GM19455 (cell line): ENCODE measurements at regions not wholly inside any gene's neighbourhood (a gene's known extent, or its start where the extent isn't known, plus 50 kb on each side); places are given as distances from the start of the nearest gene placed in this dataset.
"Not testable (repeated sequence)": the region's sequence is repeated elsewhere in the genome, so short reads cannot be mapped to it uniquely, and the experiment has no call there.

Experiments used
- ATAC-seq: cut with Tn5 transposase; IDR thresholded peaks from one replicate; pipeline ENCODE4 v1.9.1; 2021; ENCODE audit not compliant: unreplicated experiment

DNA sequence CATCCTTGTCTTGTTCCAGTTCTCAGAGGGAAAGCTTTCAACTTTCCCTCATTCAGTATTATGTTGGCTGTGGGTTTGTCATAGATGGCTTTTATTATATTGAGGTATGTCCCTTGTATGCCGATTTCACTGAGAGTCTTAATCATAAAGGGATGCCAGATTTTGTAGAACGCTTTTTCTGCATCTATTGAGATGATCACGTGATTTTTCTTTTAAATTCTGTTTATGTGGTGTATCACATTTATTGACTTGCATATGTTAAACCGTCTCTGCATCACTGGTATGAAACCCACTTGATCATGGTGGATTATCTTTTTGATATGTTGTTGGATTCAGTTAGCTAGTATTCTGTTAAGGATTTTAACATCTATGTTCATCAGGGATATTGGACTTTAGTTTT, 313.7 kb upstream of the AMOT start:
- ATAC-seq = not testable (repeated sequence)

DNA sequence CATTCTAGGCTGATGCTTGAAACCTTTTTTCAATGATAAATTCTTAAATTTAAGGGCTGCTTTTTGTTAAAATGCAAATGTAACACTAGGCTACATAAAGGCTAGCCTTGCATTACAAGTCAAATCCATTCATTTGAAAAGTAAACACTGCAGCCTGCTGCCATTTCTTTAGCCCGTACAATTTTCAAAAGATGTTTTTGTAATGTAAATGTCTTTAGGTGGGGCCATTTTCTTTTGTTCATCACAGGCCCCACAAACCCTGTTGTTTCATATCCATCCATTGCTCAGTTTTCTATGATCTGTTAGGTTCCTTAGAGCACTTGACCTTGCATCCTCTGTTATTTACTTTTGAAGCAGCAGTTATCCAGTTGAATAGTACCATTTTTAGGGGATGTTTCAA, 296.2 kb upstream of the AMOT start:
- ATAC-seq = no peak

DNA sequence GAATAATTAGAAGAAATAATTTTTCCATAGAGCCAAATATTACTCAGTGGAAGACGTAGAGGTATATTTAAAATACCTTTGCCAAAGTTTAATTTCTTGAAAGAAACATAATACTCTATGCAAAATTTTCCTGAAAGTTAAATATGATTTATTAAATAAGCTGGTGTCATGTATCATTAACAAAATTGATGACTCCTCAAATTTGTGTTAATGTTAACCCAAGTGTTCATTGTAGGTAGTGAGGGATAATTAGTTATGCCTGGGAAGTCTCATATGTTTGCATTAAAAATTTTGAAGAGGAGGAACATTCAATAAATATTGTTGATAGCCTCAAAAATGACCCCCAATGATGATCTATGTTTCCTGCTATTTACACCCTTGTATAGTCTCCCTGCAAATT, 292.7 kb upstream of the AMOT start:
- no peak for ATAC-seq

DNA sequence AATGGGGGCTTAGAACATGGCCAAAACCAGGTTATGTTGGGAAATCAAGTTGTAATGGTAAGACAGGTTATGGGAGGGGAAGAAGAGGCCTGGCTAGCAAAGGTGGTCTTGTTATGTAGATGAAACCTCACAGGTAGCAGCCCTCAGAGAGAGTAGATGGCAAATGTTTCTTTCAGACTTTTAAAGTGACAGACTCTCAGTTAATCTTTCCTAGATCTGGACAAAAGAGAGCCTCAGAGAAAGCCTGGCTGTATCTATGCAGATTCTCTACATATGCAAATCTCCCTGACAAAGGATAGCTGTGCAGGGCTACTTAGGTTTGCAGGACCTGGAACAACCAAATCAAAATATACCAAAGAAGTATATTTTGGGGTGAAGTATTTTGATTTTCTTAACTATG, 284.1 kb upstream of the AMOT start:
- ATAC-seq = no peak

DNA sequence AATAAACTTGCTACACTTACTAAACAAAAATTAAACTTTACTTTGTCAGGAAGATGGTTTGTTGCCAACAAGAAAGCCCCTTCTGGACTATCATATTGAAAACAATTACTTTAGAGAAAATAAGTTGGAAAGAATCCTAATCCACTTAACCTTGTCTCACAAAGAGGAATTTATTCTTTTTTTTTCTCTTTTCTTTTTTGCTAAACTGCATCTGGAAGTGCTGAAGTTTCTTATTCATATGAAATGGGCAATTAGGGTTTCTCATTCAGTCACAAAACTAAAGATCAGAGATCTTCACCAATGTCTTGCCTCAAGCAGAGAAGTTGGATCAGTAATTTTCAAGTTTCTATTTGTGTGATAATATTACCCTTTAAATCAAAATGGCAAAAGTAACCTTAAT, 234.9 kb upstream of the AMOT start:
- no peak for ATAC-seq

GRCh38 chrX:113059714-113060113, 219.1 kb upstream of the AMOT start:
- ATAC-seq = no peak

DNA sequence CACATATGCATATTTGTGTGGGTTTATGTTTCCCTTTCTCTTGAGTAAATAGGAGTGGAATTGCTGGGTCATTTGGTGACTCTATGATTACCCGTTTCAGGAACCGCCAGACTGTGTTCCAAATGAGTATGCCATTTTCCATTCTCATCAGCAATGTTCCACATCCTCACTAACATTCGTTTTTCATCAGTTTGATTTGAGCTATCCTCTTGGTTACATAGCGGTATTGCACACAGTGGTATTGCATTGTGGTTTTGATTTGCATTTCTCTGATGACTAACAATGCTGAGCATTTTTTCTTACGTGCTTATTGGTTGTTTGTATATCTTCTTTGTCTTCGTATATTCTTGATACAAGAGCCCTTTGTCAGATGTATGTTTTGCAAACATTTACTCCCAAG, 218.0 kb upstream of the AMOT start:
- no peak for ATAC-seq

DNA sequence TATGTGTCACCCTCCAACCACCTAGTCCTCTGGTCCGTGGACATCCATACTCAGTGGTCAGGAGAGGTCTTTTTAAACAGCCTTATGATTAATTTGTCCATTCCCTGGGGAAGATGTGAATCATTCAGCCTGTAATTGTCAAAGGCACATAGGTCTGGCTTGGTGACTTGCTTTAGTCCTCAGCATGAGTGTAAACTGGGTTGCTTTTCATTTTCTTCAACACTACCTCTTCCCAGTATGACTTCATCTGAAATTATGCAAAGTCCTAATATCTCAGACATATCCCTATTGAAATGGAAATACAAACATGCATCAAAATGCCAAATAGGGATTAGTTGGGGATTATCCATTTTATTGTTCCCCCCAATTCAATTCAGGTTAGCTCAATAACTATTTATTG, 208.3 kb upstream of the AMOT start:
- ATAC-seq = no peak

GRCh38 chrX:113048480-113048879, 207.8 kb upstream of the AMOT start:
- ATAC-seq = no peak

DNA sequence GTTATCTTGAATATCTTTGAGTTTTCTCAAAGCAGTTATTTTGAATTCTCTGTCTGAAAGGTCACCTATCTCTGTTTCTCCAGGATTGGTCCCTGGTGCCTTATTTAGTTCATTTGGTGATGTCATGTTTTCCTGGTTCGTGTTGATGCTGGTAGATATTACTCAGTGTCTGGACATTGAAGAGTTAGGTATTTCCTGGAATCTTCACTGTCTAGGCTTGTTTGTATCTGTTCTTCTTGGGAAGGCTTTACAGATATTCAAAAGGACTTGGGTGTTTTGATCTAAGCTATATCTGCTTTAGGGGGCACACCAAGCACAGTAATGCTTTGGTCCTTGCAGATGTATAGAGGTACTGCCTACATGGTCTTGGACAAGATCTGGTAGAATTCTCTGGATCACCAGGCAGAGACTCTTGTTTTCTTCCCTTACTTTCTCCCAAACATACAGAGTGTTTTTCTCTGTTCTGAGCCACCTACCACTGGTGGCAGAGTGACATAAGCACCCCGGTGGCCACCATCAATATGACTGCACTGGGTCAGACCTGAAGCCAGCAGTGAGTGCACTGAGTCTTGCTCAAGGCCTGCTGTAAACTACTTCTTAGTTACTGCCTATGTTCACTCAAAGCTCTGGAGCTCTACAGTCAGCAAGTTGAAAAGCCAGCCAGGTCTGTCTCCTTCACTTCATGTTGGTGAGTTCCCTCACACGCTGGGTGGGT, 193.5 kb upstream of the AMOT start:
- no peak for ATAC-seq

DNA sequence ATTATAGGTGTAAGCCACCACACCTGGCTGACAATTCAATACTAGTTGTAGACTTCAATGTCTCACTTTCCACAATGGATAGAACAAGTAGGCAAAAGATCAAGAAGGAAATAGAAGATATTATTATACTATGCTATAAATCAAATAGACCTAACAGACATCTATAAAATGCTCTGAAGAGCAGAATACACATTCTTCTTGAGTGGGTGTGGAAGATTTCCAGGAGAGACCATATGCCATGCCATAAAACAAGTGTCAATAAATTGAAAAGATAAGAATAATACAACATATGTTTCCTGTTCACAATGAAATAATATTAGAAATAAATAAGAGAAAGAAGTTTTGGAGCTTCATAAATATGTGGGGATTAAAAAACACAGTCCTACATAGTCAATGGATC, 179.3 kb upstream of the AMOT start:
- no peak for ATAC-seq

- ATAC-seq = no peak
Measured at GRCh38 chrX:113009837-113010236, 169.2 kb upstream of the AMOT start.

DNA sequence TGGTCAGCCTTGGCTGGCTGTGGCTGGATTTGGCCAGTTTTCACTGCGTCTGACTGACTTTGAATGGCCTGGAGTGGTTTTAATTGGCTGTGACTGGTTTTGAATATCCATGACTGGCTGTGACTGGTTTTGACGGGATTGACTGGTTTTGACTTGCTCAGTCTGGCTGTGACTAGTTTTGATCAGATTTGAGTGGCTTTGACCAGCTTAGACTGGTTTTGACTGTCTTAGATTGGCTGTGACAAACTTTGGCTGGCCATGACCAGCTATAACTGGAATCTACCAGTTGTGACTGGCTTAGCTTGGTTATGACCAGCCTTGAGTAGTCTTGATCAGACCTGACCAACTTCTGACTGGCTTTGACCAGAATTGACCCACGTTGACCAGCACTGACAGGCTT, 168.4 kb upstream of the AMOT start:
- ATAC-seq = no peak

DNA sequence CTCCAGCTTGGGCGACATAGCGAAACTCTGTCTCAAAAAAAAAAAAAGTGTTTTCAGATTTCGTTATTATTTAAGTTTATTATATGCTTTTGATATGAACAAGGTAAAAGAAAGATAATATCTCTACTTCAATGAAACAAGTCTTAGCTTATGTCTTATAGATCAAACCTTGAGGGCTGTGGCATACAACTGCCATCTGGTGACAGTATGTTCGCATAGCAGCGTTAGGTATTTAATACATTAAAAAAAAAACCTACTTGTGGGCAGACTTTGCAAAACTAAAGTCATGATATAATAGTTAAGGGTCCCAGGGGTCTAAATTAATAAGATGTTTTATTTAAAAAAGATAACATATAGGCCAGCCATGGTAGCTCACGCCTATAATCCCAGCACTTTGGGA, 161.2 kb upstream of the AMOT start:
- no peak for ATAC-seq

- ATAC-seq = no peak
Measured at GRCh38 chrX:112997991-112998390, 157.4 kb upstream of the AMOT start.

GRCh38 chrX:112991801-112992200, 151.2 kb upstream of the AMOT start:
- no peak for ATAC-seq

GRCh38 chrX:112979879-112980278, 139.2 kb upstream of the AMOT start:
- no peak for ATAC-seq

- no peak for ATAC-seq
Measured at GRCh38 chrX:112968351-112969133, 127.9 kb upstream of the AMOT start.

- ATAC-seq = no peak
Measured at GRCh38 chrX:112967903-112968302, 127.3 kb upstream of the AMOT start.

- no peak for ATAC-seq
Measured at GRCh38 chrX:112967341-112967740, 126.7 kb upstream of the AMOT start.

DNA sequence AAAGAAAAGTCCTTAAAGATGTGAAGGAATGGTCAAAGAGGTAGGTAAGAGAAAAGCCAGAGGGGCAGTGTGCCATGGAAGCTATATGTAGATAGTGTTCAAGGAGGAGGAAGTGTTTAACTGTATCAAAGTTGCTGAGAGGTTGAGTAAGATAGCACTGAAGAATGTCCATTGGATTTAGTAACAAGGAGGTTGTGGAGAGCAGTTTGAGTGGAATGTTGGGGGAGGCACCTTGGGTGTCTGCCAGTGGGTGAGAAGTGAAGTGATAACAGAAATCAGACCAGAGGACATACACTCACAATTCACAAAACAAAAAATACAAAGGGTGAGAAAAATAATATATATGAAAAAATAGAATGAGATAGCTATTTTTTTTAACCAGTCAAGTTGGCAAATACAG, 121.3 kb upstream of the AMOT start:
- ATAC-seq = no peak

- ATAC-seq = no peak
Measured at GRCh38 chrX:112947981-112948615, 107.5 kb upstream of the AMOT start.
